GM12872 (cell line): ENCODE measurements at regions not wholly inside any gene's neighbourhood (a gene's known extent, or its start where the extent isn't known, plus 50 kb on each side); places are given as distances from the start of the nearest gene placed in this dataset.

Experiments used
- TF ChIP-seq, protein P1 (sequence below): IDR thresholded peaks from 3 replicates; pipeline ENCODE4 v1.5.1; 2011; ENCODE audit warnings: low read depth, mild to moderate bottlenecking, low read length, moderate library complexity; ENCODE audit not compliant: insufficient read depth

DNA sequence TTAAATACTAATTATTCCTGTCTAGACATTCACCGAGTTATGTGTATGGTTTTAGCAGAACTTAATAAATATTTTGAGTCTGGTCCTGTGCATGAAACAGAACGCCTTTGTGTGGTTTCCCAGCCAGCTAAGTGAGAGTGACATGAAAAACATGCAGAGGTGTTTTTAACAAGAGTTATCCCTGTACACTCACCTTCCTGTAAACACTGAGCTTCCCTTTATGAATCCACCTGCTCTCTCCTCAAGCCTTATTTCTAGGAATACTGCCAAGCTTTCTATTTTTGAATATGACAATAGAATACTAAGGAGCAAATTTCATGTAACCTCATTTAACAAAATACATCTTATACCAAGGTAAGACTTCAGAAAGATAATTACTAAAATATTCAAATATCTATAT lies 270.3 kb upstream of the CTSO start:
- TF ChIP-seq, protein P1, sequence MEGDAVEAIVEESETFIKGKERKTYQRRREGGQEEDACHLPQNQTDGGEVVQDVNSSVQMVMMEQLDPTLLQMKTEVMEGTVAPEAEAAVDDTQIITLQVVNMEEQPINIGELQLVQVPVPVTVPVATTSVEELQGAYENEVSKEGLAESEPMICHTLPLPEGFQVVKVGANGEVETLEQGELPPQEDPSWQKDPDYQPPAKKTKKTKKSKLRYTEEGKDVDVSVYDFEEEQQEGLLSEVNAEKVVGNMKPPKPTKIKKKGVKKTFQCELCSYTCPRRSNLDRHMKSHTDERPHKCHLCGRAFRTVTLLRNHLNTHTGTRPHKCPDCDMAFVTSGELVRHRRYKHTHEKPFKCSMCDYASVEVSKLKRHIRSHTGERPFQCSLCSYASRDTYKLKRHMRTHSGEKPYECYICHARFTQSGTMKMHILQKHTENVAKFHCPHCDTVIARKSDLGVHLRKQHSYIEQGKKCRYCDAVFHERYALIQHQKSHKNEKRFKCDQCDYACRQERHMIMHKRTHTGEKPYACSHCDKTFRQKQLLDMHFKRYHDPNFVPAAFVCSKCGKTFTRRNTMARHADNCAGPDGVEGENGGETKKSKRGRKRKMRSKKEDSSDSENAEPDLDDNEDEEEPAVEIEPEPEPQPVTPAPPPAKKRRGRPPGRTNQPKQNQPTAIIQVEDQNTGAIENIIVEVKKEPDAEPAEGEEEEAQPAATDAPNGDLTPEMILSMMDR, result no peak

DNA sequence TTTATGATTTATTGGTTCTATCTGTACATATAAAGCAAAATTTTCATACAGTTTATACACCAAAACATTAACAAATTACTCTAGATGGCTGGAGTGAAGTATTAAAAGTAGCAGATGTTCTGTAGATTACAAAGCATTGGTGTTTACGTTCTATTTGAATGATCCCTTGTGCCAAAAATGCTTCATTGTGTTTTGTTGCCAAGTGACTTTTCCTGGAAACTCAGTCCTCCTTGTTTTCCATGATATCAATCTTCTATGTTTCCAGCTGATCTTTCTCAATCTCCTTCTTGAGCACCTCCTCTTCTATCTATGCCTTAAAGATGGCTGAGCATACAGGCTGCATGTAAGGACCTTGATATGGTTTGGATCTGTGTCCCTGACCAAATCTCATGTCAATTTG lies 263.6 kb upstream of the CTSO start:
- TF ChIP-seq, protein P1, result no peak

DNA sequence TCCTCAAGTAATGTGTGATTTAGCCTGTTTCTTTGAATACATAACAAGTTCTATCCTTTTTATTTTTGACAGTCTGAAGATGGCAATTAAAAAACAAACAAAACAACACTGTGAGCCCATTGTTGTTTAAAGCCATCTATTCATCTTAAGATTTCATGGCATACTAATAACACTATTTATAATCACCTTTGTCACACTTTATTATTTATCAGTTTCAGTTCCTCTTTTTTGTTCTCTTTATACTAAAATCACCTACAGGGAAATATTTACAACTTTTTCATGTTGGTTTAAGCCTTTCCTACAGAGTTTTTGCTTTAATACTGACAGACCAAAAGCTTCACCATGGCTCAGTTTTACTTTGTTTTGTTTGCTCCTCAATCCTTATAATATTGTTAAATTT lies 247.4 kb upstream of the CTSO start:
- TF ChIP-seq, protein P1, result no peak

DNA sequence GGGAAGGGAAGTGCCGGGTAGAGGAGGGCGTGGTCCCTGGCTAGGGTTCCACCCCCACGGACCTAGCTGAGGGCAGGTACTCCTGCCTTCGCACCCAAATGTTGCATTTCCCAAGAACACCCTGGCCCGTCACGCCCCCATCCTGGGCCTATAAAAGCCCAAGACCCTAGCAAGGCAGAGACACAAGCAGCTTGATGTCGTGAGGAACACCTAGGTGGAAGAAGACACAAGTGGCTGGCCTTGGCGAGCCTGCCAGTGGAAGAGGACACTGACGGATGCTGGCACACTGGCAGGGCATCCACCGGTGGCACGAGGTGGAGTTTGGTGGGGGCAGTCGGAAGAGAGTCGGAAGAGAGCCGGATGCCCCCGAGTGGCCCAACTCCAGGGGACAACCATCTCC lies 244.8 kb upstream of the CTSO start:
- TF ChIP-seq, protein P1, result no peak

DNA sequence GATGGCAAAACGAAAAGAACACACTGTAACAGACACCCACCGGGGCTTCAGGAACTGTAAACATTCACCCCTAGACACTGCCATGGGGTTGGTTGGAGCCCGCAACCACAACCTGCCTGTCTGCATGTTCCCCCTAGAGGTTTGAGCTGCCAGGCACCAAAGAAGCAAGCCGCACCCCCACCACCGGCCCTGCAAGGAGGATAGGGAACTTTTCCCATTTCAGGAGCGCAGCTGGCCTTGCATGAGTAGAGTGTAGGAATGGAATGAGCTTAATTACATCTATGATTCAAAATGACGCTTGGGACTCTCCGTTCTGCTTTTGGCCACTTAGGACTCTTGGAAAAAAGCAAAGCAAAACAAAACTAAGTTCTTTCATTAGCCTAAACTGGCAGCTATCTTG lies 243.6 kb upstream of the CTSO start:
- TF ChIP-seq, protein P1, result no peak

DNA sequence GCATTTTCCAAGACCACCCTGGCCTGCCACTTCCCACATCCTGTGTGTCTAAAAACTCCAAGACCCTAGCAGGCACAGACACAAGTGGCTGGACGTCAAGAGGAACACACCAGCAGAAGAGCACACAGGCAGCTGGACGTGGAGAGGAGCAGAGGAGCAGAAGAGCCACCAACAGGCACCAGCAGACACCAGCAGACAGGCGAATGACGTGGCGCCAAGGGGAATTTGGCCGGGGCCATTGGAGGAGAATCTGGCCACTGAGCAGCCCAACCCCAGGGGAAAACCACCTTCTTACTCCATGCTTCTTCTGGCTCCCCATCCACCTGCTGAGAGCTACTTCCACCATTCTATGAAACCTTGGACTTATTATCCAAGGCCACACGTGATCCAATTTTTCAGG lies 243.1 kb upstream of the CTSO start:
- TF ChIP-seq, protein P1, result no peak

DNA sequence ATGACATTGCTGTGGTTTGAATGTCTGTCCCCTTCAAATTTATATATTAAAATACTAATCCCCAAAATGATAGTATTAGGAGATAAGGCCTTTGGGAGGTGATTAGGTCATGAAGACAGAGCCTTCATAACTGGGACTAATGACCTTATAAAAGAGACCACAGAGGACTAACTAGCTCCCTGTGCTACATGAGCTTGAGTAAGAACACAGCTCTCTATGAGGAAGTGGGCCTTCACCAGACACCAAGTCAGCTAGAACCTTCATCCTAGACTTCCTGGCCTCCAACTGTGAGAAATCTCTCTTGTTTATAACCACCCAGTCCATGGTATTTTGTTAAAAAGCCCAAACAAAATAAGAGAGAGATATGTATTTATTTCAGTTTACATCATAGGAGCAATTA lies 242.2 kb upstream of the CTSO start:
- TF ChIP-seq, protein P1, result no peak

DNA sequence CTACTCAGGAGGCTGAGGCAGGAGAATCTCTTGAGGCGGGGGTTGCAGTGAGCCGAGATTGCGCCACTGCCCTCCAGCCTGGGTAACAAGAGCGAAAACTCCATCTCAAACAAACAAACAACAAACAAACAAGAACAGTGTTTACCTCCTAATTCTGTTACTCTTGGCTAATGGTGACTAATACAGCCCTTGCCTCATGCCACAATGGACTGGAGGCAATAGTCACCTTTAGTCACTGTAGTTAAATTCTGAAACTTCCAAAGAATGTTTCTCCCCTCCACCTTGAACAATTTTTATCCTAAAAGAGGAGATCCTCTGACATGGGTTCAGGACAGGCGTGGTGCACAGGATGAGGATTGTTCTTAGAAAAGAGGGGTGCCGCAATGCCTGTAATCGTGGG lies 241.2 kb upstream of the CTSO start:
- TF ChIP-seq, protein P1, result no peak
